DMS53 treated with DMSO at 0.1 percent for 48 hours (cell line): ENCODE measurements at regions not wholly inside any gene's neighbourhood (a gene's known extent, or its start where the extent isn't known, plus 50 kb on each side); places are given as distances from the start of the nearest gene placed in this dataset.
A peak's percentile ranks its signal among the peaks of the same experiment; 100 is the strongest.
"Not testable (repeated sequence)": the region's sequence is repeated elsewhere in the genome, so short reads cannot be mapped to it uniquely, and the experiment has no call there.

Source experiments
- DNase-seq: peaks from one replicate; lab custom pipeline; 2025; ENCODE audit not compliant: unreplicated experiment; lab: John Stamatoyannopoulos, UW

DNA sequence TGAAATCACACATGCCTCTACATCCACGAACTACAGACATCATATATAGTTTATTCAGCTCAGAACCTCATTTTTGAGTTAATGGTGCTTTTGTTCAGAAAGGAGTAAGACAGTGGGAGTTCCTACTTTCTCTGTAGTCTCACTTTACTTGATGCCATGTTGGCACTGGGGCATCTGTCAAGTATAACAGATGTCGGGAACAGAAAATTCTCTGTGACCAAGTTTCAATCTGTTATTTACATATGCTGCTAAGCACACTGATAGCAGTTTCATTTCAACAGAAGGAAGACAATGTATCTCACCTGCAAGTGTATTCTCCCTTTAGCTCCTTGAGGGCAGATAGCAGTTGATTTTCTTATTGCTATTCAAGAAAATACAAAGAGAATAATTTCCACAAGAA, 774.1 kb downstream of the METTL4 start:
- DNase-seq: no peak

DNA sequence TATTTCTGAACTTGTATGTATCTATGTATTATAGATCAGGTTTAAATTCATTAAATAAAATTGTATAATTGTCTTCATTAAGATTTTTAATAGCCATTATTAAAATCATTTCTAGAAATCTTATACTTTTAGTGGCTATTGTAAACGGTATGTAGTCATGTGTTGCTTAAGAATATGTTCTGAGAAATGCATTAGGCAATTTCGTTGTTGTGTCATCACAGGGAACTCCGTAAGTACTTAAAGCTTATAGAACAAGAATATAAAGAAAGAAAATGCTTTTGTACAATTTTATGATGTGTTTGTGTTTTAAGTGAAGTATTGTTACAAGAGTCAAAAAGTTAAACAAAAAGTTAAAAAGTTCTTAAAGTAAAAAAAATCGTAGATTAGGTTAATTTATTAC, 765.8 kb downstream of the METTL4 start:
- no peak for DNase-seq

DNA sequence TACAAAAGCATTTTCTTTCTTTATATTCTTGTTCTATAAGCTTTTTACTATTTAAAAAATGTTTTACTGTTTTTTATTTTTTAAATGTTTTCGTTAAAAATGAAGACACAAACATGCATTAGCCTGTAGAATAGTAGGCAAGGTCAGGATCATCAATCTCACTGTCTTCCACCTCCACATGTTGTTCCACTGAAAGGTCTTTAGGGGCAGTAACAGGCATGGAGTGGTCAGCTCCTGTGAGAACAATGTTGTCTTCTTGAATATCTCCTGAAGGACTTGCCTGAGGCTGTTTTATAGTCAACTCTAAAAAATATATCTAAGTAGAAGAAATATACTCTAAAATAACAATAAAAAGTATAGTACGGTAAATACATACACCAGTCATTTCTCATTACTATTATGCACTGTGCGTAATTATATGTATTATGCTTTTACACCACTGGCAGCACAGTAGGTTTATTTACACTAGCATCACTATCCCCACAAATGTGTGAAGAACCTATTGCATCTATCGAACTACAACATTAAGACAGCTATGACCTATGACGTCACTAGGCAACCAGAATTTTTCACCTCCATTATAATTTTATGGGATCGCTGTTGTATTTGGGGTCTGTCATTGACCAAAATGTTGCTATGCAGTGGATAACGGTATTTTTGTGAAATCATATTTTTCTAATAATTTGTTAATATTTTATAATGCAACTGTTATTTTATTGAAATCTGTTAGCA, 764.3 kb downstream of the METTL4 start:
- DNase-seq: no peak

DNA sequence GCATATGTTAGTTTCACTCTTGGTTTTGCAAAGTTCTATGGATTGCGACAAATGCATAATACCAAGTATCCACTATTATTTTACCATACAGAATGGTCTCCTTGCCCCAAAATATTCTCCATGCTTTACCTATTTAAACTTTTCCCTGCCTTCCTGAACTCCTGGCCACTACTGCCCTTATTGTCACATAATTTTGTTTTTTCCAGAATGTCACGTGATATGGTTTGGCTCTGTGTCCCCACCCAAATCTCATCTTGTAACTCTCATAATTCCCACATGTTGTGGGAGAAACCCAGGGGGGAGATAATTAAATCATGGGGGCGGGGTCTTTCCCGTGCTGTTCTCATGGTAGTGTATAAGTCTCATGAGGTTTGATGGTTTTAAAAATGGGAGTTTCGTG, 760.0 kb downstream of the METTL4 start:
- DNase-seq: no peak

DNA sequence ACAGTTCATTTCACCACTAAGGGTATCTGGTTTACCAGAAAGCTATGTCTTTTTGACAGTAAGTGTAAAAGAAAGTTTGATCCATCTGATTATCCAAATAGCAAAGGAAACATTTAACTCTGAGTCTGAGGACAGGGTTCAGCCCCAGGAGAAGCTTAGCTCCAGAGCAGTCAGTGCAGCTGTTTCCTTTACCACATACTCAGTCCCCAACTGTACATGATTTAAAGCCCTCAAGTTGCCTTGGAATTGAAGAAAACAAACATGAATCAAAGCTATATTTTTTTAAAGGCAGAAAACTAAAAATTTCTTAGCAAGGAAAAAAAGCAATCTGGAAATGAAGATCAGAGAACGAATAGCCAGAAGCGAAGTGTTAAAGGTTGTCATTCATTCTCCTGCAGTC, 746.0 kb downstream of the METTL4 start:
- no peak for DNase-seq

DNA sequence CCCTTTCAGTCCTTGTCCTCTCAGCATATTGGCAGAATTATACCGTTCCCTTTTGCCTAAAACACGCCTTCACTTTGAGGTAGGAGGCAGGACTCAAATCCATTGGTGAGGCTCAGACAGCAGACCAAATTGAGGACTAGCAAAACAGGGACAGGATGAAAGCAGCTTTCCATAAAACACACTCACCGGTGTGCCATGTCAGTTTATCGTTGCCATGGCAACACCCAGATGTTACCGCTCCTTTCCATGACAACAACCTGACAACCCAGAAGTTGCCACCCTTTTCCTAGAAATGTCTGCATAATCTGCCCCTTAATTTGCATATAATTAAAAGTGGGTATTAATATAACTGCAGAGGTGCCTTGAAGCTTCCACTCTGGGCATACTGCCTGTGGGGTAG, 730.4 kb downstream of the METTL4 start:
- no peak for DNase-seq

DNA sequence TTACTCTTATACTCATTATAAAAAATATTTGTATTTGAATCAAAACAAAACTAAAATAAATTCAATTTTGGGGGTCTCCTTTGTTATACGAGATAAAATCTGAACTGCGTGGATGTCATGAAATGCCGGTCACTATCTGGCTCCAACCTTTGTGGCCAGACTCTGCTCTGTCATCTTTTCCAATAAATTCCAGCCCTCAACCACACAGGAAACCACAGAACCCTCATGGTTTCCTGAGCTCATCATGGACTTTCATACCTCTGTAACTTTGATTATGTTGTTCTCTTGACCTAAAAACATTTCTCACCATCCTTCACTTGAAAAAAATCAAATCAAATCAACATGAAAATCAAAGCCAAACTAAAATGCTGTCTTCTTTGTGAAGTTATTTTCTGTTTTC, 724.7 kb downstream of the METTL4 start:
- DNase-seq: no peak

DNA sequence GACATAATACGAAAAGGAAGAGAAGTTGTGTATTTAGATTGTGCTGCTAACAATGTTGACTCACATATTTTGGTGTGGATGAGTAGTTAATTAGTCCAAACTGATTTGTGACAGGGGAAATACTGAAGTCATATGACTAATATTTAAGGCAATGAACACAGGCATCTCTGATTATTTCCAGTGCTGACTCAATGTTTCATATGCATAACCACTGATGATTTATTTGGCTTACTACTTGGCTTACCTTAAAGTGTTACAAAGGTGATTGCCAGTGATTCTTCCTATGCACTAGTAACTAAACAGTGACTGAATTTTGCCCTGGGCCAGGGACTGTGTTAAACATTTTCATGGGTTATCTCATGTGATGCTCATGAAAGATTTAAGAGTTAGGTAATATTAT, 722.6 kb downstream of the METTL4 start:
- DNase-seq: no peak

DNA sequence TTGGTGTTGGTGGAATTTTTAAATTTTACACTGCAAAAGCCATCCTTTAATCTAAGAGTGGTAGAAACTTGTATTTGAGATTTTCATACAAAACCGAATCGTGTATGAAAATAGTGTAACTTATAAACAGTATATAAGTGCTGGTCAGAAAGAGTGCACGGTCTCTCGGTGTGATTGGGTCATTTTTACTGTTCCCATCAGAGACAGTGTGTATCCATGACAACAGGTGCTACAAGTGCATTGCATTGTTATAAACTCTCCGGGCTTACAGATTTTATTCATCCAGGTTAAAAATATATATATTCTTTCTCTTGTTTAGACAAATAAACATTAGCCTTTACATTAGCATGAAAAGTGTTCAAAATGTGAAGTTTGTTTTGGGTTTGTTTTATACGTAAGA, 721.9 kb downstream of the METTL4 start:
- DNase-seq: no peak

DNA sequence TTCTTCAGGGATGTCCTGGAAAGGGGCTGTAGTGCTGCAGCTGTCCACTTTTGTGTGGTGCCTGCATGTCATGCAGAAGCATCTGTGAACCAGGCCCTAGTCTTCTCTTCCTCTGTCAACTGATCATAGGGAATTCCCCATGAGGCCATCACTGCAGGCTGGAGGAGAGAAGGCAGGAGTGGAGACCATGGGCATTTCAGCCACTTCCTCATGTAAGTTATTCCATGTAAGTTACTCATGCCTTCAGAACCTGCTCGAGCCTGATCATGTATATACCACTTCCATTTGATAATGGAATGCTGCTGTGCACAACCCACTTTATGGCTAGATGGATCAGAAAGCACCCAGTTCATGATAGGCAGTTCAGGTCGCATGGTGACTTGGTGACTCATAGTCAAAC, 714.0 kb downstream of the METTL4 start:
- not testable (repeated sequence) for DNase-seq

DNA sequence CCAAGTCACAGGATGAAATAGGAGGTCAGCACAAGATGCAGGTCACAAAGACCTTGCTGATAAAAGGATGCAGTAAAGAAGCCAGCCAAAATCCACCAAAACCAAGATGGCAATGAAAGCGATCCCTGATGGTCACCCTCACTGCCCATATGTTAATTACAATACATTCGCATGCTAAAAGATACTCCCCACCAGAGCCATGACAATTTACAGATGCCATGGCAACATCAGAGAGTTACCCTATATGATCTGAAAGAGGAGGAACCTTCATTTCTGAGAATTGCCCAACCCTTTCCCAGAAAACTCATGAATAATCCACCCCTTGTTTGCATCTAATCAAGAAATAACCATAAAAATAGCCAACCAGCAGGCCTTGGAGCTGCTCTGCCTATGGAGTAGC, 709.8 kb downstream of the METTL4 start:
- no peak for DNase-seq

DNA sequence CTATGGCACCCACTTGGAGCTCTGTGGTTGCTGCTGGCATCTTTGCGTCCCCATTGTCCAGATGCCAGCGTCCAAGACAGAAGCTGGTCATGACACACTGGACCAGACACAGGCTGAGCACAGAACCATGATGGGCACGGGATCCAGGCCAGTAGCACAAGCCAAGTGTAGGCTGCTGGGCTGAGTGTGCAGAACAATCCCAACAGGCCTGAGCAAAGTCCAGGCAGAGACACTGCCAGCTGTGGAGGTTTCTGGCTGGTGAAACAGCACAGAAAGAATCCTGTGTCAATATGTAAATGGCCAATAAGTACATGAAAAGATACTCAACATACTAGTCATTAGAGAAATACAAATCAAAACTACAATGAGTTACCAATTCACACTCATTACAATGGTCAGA, 705.4 kb downstream of the METTL4 start:
- DNase-seq: no peak

DNA sequence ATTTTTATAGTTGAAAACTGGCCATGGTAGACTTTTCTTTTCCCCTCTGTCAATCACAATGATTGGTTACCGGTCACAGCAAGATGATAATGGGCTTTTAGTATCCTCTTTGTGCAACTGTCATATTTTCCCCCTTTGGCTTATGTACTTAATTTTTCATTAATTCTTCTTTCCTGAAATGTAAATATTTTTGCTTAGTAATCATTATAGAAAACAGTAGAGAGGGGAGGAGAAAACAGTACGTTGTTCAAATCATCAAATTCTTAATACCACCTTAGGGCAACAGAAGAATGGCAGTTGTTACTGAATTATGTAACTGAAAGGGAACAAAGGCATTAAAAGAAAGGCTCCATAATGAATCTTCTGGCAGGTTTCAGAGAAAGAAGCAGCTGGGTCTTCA, 699.0 kb downstream of the METTL4 start:
- DNase-seq: no peak

DNA sequence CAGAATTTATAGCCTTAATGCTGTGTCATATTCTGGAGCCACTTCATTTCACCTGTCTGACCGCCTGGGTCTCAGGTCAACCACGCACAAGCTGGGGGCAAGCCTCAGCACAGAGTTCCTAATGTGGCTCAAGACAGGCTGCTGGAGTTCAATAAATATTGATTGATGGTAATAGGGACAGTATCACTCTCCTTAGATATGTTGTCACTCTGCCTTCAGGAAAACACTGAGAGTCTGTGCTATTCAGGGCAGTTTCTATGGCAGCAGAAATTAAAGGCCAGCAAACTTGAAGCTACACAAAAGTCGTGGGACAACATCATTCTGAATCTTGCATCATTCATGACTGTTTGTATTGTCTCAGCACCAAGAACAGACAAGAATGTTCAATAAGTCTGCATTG, 696.1 kb downstream of the METTL4 start:
- DNase-seq: no peak

DNA sequence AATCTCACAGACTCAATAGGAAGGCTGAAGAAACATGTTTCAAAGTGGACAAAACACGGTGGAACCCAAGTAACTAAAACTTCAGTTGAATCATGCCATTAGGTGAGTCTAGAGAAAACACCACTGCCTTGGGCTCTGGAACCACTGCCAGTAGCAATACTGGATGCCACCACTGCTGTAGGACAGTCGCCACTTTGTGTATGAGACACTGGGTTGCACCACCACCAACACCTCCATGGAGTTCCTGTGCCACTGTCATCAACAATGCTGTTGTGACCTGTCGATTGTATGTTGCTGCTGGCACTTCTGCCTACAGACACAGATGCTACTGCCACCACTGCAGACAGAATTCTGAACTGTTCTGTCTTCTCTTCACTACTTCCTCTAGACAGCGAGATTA, 686.7 kb downstream of the METTL4 start:
- DNase-seq: no peak

DNA sequence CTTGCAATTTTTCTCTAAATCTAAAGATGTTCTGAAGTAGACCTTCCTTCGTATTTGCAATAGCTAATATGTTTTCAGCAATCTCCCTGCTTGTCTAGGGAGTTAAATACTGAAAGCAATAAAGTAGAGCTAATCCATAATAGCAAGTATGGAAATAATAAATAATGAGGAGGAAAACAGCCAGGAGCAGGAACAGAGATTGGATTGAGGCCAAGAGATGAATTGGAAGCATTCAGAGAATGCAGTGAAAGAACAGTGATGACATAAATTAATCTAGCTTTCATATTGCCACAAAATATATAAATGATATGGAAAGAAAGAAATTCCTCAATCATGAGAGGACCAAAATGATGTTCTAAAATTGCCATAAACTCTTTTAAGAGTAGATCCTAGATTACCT, 679.7 kb downstream of the METTL4 start:
- DNase-seq: no peak

DNA sequence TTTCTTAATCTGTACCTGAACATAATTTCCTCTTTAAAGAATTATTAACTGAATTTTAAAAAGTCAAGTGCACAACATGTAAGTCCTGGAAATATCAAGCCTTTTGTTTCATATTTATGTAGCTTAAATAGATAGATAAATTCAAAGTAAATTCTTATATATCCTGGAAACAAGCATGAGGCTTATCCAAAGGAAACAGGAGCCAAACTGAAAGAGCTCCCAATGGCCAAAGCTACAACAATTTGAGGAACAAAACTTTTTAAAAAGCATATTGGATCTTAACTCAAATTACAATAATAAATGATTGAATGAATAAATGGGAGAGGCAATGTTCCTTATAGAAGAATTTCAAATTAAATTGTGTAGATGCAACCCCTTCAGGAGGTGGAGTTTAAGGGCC, 679.1 kb downstream of the METTL4 start:
- no peak for DNase-seq

DNA sequence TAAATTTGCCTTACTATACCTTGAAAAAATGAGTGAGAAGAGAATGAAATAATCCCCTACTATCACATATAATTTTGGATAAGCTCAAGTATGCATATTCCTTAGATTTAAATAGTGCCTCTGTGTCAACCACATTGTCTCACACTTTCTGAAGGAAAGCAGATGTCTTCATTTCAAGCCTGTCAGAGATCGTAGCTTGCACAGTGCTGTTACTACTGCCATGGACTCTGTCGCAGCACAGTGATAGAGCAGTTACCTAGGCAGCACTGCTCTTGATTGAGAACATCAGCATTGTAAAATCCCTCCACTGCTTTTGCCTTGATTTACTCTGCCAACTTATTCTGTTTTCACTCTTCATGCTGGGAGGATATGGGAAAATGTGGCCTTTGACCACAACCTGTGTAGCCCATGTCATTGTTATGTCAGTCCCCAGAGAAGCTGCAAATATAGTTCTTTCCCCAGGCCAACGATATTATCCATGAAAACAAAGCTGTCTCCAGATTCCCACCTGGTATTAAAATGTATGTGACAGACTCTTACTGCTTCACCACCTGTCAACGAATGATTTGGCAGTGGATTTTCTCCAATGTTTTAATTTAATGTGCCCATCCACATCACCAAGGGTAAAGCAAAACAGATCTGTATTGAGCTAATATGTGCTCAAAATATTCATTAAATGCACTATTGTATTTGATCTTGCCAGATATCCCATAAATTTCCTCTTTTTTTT, 675.7 kb downstream of the METTL4 start:
- no peak for DNase-seq

DNA sequence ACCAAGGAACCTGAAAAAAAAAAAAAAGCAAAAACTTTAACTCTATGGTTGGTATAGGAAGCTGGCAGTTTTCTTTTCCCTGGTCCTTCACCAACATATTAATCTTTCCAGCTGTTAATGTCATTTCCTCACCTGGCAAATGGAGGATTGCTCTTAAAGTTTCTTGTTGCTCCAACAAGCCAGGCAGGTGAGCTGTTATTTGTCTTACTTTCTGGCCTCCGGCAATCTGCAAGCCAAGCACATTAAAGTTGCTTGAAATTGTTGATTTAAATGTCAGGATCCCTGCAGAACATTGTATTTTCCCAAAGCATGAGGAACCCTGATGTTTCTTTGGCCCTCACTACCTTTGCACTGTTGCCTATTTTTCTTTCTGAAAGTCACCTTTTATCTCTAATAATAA, 664.9 kb downstream of the METTL4 start:
- no peak for DNase-seq

DNA sequence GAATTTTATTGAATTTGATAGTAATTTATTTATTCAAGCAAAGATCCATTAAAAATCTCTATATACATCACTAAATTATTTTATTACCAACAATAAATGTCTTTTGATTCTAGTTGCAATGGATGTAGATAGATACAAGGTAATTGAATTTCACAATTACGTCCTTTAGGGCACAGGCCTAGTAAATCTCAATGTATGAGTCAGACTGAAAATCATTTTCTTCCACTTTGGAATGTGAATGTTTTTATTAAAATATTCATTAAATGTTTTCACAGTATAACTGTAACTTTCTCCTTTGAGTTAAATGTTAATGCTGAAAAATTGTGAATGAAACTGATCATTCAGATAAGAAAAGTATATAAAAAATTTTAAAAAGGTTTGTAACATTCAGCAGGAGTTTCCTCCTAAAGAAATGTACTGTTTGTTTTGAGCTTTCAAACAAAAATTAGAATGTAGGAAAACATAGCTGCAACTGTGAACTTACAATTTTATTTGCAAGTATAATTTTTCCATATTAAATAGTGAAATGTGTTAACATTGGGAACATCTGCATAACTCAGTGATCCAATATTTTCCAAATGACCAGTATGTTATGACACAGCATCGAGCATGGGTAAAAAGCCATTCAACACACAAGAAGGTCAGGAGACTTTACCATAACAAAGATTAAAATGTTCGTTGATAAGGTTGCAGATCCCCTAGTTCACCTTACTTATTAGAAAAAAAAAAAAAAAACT, 663.7 kb downstream of the METTL4 start:
- no peak for DNase-seq

DNA sequence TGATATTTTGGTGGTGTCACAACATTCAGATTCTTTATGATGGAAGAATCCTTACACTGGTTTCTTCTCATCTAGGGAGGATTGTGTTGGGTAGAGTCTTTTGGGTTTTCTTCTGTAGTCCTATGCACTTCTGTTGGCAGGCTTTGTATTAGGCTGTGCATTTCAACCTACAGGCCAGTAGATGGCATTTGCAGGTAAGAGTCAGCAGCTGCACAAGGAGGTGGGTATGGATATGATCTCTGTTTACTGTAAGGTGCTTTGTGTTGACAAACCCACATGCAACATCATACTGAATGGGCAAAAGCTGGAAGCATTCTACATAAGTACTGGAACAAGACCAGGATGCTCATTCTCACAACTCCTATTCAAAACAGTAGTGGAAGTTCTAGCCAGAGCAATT, 656.8 kb downstream of the METTL4 start:
- DNase-seq: peak; percentile 93

DNA sequence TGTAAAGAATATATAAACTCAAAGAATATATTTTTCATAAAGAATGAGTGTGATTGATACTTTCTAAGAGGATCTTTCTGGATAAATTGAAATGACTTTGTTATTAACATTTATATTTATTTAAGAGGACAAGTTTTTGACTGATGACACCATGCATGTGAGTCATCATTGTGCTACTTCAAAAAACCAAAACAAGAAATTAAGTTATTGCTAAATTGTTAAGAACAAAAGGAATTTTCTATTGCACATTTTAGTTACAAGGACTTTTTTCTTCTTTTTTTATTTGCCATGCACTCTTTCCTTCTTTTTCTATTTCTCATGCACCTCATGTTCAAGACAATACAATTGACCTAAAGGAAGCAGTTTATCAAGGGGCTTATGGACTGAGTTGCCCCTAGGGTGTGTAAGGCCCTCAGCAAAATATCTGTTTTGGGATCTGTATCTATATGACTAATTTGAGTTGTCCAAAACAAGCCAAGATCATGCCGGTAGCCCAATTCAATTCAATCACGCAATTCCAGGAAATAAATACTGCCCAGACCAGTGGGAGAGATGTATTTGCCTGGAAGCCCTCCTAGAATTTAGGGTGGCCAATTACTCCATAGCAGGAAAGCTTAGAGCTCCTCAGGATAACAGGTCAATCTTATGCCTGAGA, 654.3 kb downstream of the METTL4 start:
- DNase-seq: no peak
